ENCODE measurements at regions not wholly inside any gene's neighbourhood (a gene's known extent, or its start where the extent isn't known, plus 50 kb on each side); places are given as distances from the start of the nearest gene placed in this dataset.

DNA sequence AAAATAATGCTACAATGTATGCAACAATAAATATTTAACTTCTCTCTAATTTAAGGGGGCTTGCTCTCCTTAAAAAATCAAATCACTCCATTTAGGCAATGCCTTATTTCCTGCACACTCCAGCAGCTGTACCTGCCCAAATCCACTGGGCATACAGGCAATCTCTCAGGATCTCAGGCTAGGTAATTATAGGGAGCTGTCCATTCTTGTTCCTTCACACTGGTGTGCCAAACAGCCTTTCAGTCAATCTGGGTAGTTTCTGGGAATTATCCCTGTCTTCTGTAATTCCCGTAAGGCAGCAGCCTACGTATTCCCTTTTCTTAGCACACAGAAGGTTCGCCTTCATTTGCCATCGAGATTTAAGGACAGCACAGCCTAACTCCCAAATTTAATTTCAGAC lies 922.6 kb upstream of the SLIT2 start:
- Histone ChIP-seq H3K27me3 (no peaks in the 10 kb centered on the region), H3K9ac (ENCODE audit: low read depth in 2 of 2, low read length in 2 of 2) (no peak overlapping the region), H3K9me3 (no peaks in the 10 kb centered on the region), H3K36me3 (no peaks in the 10 kb centered on the region), H3K4me3 (no peak overlapping the region), H3K4me1 (no peaks in the 10 kb centered on the region), H3K27ac (no peak overlapping the region)
- intact Hi-C loops (cut with DNase I): no loop called here
- DNase-seq: no peak
- TF ChIP-seq, protein P1, sequence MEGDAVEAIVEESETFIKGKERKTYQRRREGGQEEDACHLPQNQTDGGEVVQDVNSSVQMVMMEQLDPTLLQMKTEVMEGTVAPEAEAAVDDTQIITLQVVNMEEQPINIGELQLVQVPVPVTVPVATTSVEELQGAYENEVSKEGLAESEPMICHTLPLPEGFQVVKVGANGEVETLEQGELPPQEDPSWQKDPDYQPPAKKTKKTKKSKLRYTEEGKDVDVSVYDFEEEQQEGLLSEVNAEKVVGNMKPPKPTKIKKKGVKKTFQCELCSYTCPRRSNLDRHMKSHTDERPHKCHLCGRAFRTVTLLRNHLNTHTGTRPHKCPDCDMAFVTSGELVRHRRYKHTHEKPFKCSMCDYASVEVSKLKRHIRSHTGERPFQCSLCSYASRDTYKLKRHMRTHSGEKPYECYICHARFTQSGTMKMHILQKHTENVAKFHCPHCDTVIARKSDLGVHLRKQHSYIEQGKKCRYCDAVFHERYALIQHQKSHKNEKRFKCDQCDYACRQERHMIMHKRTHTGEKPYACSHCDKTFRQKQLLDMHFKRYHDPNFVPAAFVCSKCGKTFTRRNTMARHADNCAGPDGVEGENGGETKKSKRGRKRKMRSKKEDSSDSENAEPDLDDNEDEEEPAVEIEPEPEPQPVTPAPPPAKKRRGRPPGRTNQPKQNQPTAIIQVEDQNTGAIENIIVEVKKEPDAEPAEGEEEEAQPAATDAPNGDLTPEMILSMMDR (IDR thresholded peaks at IDR 0.05): no peak

DNA sequence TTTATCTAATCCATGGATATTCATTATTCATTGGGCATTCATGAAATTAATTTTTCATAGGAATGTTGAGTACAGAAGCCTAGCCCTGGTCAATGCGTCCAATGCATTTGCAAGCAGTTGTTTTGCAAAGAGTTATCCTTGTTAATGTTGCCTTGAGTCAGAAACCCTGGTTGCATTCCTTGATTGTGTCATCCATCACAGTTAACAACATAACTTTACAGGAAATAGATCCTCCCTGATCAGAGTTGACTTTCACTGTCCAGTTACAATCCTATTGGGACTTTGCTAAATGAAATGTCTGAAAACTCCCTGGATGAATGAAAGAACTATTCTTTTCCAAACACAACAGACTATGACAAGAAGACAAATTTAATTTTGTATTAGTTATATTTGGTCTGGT lies 924.3 kb upstream of the SLIT2 start:
- H3K27ac ChIP-seq: no peak overlapping the region

DNA sequence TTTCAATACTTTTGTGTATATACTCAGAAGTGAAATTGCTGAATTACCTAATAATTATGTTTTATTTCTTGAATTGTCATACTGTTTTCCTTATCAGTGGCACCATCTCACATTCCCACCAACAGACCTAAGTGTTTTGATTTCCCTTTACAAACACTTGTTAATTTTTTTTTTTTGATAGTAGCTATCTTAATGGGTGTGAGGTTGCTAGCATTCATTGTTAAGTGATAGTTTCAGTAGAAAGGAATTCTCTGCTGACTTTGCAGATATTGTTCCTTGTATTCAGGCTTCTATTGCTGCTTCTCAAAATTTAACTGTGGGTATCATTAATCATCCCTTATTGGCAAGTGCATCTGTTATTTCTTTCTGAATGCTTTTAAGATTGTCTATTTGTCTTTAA lies 927.5 kb upstream of the SLIT2 start:
- no peak for DNase-seq
- TF ChIP-seq, protein P1 (IDR thresholded peaks at IDR 0.05): no peak
- Histone ChIP-seq H3K4me1 (no peaks in the 10 kb centered on the region), H3K9ac (ENCODE audit: low read depth in 2 of 2, low read length in 2 of 2) (no peak overlapping the region), H3K27me3 (no peaks in the 10 kb centered on the region), H3K27ac (no peak overlapping the region), H3K9me3 (no peaks in the 10 kb centered on the region), H3K4me3 (no peak overlapping the region), H3K36me3 (no peaks in the 10 kb centered on the region)
- intact Hi-C loops (cut with DNase I): no loop called here

More for the DNA sequence above, 924.3 kb upstream of the SLIT2 start:
- intact Hi-C loops (cut with DNase I): no loop called here
- no peak overlapping the region for H3K4me3 ChIP-seq
- H3K36me3 ChIP-seq: no peaks in the 10 kb centered on the region
- H3K9ac ChIP-seq (ENCODE audit: low read depth in 2 of 2, low read length in 2 of 2): no peak overlapping the region
- TF ChIP-seq, protein P1 (IDR thresholded peaks at IDR 0.05): no peak
- no peaks in the 10 kb centered on the region for H3K4me1 ChIP-seq
- H3K27me3 ChIP-seq: no peaks in the 10 kb centered on the region
- no peaks in the 10 kb centered on the region for H3K9me3 ChIP-seq
- no peak for DNase-seq

DNA sequence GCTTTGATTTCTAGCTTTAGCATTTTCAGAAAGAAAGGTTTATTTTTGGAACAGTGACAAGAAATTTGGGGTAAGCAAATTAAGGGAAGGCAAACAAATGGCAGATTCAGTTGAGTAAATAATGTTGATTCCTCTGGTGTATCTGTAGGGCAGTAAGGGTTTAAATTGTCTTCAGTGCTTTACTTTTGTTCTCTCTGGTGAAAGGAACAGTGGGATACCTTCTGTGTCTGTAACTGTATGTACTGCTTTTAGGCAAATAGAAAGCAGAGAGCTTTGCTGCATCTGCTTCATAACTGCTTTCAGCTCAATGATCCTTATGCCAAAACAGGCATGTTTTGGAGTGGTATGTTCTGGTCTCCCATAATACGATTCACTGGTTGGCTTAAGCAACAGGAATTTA lies 932.1 kb upstream of the SLIT2 start:
- Histone ChIP-seq H3K27me3 (no peaks in the 10 kb centered on the region), H3K36me3 (no peaks in the 10 kb centered on the region), H3K4me3 (no peak overlapping the region), H3K9ac (ENCODE audit: low read depth in 2 of 2, low read length in 2 of 2) (no peak overlapping the region), H3K4me1 (no peaks in the 10 kb centered on the region), H3K9me3 (no peaks in the 10 kb centered on the region), H3K27ac (no peak overlapping the region)
- DNase-seq: no peak
- intact Hi-C loops (cut with DNase I): no loop called here
- TF ChIP-seq, protein P1 (IDR thresholded peaks at IDR 0.05): no peak

DNA sequence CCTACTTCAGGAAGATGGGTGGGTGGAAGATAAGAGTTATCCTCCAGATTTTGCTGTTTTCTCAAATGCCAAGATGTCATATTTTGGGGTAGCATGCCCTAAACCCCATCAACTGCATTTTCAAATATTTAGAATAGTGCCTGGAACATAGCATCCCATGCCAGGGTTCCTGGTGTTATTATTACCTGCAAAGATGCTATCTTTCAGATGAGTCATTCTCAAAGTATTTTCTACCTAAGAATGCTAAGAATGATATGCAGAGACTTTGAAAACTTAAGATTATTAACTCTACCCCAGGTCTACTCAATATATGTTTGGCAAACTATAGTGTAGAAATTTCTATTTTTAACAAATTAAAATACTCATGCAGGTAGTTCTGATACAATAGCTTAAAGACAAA lies 934.3 kb upstream of the SLIT2 start:
- H3K9ac ChIP-seq (ENCODE audit: low read depth in 2 of 2, low read length in 2 of 2): no peak overlapping the region
- intact Hi-C loops (cut with DNase I): no loop called here
- no peaks in the 10 kb centered on the region for H3K36me3 ChIP-seq
- TF ChIP-seq, protein P1 (IDR thresholded peaks at IDR 0.05): no peak
- no peak overlapping the region for H3K27ac ChIP-seq
- H3K27me3 ChIP-seq: no peaks in the 10 kb centered on the region
- no peaks in the 10 kb centered on the region for H3K4me1 ChIP-seq
- H3K9me3 ChIP-seq: no peaks in the 10 kb centered on the region
- H3K4me3 ChIP-seq: no peak overlapping the region
- DNase-seq: no peak

DNA sequence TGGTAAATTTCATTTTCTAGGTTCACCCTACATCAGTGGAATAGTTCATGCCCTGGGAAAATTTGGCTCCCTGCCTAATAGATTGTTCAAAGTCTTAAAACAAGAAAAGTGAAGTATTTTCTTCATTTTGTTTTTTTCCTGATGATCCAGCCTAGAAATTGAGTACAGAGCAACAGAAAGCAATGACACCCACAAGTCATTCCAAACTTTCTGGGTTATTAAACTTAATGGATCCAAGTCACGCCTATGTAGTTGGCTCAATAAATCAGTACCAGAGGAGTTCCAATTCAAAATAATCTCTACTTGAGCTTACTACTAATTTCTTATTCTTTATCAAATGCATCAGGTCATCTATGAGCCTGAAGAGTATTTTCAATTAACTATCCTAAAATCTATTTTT lies 937.6 kb upstream of the SLIT2 start:
- H3K9ac ChIP-seq (ENCODE audit: low read depth in 2 of 2, low read length in 2 of 2): no peak overlapping the region
- H3K4me1 ChIP-seq: no peaks in the 10 kb centered on the region
- no peak overlapping the region for H3K27ac ChIP-seq
- intact Hi-C loops (cut with DNase I): no loop called here
- TF ChIP-seq, protein P1 (IDR thresholded peaks at IDR 0.05): no peak
- no peak overlapping the region for H3K4me3 ChIP-seq
- DNase-seq: no peak
- H3K36me3 ChIP-seq: no peaks in the 10 kb centered on the region
- H3K9me3 ChIP-seq: no peaks in the 10 kb centered on the region
- no peaks in the 10 kb centered on the region for H3K27me3 ChIP-seq

Measured in colonic mucosa (tissue), 4 donors.